ENCODE measurements at regions not wholly inside any gene's neighbourhood (a gene's known extent, or its start where the extent isn't known, plus 50 kb on each side); places are given as distances from the start of the nearest gene placed in this dataset.

DNA sequence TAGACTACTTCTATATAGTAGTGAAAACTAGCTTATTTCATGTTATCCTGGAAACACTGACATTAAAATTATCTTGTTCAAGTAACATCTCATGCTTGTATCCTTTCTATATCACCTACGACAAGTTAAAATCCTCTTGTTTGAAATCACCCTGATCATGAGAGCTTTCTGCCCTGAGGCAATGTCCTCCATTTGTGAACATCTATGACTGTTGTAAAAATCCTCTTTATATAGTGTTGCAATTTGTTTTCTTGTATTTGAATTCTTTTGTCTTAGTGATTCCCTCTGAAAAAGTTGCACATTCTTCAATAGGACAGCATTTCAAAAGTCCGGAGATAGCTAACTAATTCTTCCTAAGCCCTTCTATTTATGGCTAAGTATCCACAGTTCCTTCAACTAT, 480.3 kb downstream of the NSUN3 start:
- in situ Hi-C loops (cut with MboI; ENCODE audit: low pct_unique_long_range_greater_than_20kb, low sequenced_read_pairs), result no loop called here
- DNase-seq, result no peak

DNA sequence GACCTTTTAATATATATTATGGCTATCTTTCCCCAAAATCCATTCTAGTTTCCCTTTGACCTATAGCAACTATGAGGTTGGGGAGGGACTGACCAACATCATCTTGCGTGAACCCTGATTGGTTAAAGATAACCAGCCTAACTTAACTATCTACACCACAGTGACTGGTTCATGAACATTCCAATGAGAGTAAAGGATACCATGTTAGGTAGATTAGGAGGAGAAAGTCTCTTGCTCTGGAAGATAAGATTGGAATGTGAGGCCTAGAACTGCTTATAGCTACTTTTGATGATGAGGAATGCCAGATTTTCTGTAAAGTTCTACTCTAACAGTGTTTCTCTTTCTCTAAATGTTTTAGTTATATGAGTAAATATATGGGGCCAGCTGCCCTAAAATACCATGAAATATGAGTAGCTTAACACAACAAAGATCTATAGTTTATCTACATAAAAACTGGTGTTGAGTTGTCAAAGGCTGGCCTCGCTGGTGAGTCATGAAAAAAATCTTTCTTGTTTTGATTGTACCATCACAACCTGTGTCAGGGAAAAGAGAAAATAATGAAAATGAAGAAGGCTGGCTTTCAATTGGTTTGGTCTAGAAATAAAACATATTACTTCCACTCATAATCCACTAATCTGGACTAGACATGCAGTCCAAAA, 481.4 kb downstream of the NSUN3 start:
- in situ Hi-C loops (cut with MboI; ENCODE audit: low pct_unique_long_range_greater_than_20kb, low sequenced_read_pairs), result no loop called here
- no peak for DNase-seq

DNA sequence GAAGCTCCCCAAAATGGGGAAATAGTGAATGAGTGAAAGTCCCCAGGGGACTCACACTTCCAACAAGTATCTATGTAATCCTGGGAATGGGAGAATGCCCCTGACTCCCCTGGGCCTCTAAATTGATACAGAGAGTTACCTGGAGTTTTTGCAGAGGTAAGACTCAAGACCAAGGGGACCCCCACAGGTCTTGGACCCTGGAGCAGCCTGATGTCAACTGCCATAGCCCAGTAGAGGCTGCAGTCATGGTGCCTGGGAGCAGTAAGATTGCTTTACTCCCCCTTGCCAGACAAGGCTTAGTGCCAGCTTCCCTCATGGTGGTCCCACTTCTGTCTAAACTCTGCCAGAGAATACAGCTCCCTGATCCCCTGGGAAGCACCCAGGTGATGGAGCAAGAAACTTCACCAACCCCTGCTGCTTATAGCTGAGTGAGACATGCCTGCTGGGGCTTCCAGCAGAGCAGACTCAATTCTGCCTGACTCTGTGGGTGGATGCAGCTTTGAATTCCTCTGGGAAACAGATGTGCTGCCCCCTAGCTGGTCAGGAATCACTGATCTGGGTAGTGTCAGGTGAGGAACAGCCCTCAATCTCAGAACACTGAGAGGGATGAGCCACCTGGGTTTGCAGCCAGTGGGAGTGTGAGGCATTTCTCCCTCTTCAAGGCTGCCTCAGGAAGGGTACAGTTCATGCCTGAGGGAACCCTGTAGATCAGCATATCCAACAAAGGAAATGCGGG, 485.9 kb downstream of the NSUN3 start:
- no peak for DNase-seq
- in situ Hi-C loops (cut with MboI; ENCODE audit: low pct_unique_long_range_greater_than_20kb, low sequenced_read_pairs), result no loop called here

DNA sequence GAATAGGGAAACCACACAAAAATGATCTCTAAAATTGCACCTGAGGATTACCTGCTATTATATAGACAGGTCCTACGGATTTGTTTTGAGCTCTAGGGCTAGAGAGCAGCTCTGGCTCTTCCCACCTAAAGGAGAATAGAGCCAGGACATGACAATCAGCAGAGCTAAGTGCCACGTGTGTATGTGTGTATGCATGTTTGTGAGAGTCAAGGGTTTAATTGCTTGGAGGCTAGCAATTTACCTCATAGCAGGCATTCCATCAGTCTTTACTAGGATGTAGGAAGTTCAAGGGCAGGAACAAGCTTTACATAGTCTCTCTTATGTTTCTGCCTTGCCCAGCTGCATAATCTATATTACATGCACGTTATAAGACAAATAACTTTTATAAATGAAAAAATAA, 498.2 kb downstream of the NSUN3 start:
- in situ Hi-C loops (cut with MboI; ENCODE audit: low pct_unique_long_range_greater_than_20kb, low sequenced_read_pairs), result no loop called here
- DNase-seq, result no peak

DNA sequence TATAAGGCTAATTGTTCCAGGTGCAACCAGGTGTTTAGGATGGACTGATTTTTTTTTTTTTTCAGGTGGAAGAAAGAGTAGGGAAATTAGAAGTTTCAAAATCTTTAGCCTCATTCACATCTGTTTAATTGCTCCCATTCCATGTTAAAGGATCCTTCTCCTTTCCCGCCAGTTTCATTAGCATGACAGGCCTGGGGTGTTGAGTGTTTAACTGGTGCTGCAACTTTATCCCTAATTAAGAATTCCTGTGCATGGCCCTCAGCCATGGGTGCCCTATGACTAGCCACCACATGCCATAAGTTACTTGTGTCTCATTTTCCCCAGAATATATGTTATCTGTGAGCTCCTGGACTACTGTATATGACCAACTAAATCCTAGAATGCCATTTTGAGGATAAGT, 501.4 kb downstream of the NSUN3 start:
- in situ Hi-C loops (cut with MboI; ENCODE audit: low pct_unique_long_range_greater_than_20kb, low sequenced_read_pairs), result no loop called here
- DNase-seq, result no peak

DNA sequence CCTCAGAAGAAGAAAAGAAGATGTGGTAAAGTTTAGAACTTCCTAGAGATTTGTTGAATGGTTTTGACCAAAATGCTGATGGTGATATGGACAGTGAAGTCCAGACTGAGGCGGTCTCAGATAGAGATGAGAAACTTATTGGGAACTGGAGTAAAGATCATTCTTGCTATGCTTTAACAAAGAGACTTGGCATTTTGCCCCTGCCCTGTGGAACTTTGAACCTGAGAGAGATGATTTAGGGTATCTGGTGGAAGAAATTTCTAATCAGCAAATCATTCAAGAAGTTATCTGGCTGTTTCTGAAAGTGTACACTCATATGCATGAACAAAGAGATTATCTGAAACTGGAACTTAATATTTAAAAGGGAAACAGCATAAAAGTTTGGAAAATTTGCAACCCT, 505.2 kb downstream of the NSUN3 start:
- in situ Hi-C loops (cut with MboI; ENCODE audit: low pct_unique_long_range_greater_than_20kb, low sequenced_read_pairs), result no loop called here
- no peak for DNase-seq

DNA sequence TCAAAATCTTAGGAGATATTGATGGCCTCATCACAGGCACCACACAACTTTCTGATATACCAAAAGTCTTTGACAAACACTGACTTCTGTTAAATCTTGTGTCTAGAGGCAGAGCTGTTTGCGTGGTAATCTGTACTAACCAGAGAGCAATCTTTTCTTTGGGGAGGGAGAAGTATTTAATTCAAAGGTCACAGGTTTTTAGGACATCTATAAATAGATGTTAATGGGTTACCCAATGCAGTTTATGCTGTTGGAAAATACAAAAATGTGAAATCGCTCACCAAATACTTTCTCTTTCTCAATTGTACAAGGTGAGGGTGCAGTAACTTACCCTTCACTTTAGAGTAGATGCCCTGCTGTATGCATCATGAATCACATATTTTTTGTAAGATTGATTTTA, 510.5 kb downstream of the NSUN3 start:
- no peak for DNase-seq
- in situ Hi-C loops (cut with MboI; ENCODE audit: low pct_unique_long_range_greater_than_20kb, low sequenced_read_pairs), result no loop called here

DNA sequence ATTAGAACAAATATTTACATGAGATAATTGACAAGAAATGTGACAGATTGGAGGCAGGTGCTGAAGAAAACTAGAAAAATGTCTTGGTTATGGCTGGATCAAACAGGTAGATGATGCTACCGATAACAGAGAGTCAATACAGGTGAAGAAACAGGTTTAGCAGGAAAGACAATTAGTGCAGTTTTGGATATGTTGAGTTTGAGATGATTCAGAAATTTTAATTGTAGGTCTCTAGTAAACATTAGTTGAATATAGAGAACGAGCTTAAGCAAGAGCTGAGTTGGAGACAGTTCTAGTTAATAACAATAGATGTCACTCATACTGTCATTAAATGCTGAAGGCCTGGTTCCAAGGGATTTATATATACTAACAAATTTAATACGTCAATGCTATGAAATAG, 524.4 kb downstream of the NSUN3 start:
- DNase-seq, result no peak
- in situ Hi-C loops (cut with MboI; ENCODE audit: low pct_unique_long_range_greater_than_20kb, low sequenced_read_pairs), result no loop called here

DNA sequence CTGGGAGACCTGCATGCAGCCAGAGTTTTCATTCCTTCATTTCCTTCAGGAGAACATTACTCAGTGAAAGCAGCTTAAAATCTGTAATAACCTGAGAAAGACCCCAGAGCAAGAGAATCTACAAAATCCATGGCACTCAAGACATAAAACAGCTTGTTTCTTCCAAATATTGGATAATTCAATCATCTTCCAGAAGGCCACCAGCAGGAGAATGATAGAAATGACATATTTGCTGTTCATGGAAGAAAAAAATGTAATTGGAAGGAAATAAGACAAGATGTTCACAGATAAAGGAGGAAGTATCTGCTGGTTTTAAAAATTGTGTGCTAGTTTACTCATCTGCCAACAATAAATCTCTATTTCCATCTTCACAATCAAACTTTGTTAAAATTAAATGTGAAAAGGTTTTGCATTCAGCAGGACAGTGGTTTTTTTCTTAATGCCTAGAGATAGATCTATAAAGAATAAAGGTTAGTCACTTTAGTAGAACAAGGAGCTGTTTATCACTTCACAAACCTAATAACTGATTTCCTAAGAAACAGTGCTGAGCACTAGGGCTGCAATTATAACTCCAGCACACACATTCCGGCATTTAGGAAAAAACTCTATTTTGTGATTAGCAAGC, 530.8 kb downstream of the NSUN3 start:
- in situ Hi-C loops (cut with MboI; ENCODE audit: low pct_unique_long_range_greater_than_20kb, low sequenced_read_pairs), result no loop called here
- DNase-seq, result no peak

DNA sequence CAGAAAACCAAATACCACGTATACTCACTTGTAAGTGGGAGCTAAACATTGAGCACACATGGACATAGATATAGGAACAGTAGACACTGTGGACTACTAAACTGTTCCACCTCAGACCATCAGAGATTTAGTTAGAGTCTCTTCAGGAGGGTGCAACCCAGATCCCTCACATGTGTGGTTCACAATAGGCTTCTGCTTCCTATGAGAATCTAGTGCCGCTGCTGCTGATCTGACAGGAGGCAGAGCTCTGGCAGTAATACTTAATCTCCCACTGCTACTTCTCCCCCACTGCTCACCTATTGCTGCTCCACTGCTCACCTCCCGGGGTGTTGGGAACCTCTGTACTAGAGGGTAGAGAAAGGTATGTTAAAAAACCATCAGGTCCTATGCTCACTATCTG, 533.3 kb downstream of the NSUN3 start:
- no peak for DNase-seq
- in situ Hi-C loops (cut with MboI; ENCODE audit: low pct_unique_long_range_greater_than_20kb, low sequenced_read_pairs), result no loop called here

DNA sequence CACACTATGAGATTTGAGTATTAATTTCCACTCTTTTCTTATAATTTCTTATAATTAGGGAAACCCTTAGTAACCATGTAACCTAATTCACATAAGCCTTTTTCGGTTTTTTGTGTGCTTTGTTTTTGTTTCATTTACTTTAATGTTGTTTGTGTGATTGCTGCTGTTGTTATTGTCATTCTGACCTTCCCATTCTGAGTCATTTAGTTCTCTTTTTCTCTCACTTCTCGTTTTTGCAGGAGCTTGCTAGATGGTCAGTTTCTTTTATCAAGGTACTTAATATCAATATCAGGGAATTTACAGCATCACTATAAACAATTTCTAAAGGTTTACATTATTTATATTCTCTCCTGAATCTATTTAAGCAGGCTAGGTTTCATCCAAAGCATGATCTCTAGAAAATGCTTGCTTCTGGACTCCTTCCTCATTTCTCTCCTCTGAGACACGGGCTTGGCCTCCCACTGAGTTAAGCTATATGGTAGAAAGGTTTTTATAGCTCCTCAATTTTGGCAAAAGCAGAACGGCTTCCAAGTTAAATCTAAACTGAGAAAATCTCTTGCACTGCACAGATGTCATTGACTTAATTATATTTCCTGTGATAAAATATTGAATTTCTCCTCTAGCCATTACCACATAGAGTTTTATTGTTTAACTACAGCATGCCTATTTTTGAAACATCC, 534.2 kb downstream of the NSUN3 start:
- DNase-seq, result no peak
- in situ Hi-C loops (cut with MboI; ENCODE audit: low pct_unique_long_range_greater_than_20kb, low sequenced_read_pairs), result no loop called here

DNA sequence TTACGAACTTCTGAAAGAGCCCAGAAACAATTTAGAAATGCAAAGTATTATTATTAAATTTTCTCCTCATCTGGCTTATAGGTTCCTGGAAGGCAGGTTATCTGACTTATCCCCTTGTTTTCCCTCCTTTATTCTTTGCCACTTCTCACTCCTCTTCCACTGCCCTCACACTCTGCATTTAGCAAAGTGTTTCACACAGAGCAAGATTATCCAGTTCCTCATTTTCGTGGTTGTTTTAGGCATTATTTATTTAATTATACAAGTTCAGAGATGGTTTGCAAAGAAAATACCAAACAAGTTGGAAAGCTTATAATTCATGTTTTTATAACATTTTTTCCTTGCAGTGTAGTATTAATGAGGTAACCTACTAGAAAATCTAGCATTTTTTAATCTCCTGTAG, 544.9 kb downstream of the NSUN3 start:
- in situ Hi-C loops (cut with MboI; ENCODE audit: low pct_unique_long_range_greater_than_20kb, low sequenced_read_pairs), result no loop called here
- DNase-seq, result peak; percentile 1

DNA sequence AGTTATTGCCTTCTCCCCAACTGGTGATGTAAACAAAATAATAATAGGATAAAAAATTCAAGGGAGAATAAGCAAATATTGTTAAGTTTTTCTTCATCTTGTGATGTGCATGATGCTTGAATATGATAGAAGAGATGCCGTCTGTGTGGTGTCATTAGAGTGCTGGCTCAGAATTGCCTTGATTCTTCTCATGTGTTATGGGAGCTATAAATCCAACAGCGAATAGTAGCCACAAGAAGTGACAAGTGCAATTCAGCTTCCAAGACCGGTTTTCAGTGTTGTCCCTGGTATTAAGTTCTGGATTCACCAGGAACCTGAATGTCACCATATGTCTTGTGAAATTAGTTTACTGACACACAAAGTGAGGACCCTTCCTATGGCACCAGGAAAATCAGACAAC, 547.0 kb downstream of the NSUN3 start:
- in situ Hi-C loops (cut with MboI; ENCODE audit: low pct_unique_long_range_greater_than_20kb, low sequenced_read_pairs), result no loop called here
- no peak for DNase-seq

DNA sequence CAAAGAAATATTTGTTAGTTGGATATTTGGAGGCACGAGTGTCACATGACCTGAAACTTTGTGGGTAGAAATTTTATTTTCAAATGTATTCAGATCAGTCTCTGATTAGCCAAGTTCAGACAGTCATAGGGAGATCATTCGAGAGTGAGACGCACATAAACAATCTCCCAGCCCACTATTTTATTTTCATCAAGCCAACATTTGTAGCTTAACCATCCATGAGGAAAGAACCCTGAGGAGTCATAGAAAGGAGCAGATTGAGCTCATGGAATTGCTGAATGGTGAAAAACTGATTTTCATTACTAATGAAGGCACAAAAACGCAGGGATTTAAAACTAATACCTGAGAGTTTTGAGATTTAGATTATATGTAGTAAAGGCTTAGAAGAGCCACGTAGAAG, 548.7 kb downstream of the NSUN3 start:
- DNase-seq, result no peak
- in situ Hi-C loops (cut with MboI; ENCODE audit: low pct_unique_long_range_greater_than_20kb, low sequenced_read_pairs), result no loop called here

DNA sequence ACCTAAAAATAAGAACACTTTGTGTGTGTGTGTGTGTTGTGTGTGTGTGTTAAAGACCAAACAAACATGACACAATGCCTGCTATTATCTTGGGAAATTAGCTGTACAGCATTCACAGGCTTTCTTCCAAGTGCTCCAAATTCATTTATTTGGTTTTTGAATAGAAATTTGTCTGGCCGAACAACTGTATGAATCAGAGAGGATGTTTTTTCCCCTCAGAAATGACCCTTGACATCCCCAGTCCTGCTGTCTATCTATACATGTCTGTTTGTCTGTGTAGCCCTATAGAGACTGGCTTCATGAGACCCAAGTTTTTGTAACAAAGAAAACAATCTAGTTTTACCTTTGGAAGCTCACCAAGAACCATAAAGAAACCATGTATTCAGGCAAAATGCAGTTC, 549.8 kb downstream of the NSUN3 start:
- DNase-seq, result no peak

DNA sequence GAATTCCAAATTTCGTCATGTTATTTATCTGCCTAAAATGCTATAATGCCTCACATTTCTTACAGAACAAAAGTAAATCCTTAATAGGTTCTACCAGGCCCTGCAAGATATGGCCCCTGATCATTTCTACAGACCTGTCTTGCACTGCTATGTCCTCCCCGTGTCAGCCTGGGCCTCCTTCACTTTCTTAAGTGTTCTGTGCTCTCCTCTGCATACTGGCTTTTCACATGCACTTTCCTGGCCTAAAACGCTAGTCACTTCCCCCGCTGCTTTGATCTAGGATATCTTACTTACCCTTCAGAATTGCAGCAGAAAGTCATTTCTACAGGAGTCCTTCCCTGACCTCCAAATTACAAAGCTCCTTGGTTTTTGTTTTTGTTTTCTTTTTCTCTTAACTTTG, 551.3 kb downstream of the NSUN3 start:
- DNase-seq, result no peak
- in situ Hi-C loops (cut with MboI; ENCODE audit: low pct_unique_long_range_greater_than_20kb, low sequenced_read_pairs), result no loop called here

More for the DNA sequence above, 549.8 kb downstream of the NSUN3 start:
- in situ Hi-C loops (cut with MboI; ENCODE audit: low pct_unique_long_range_greater_than_20kb, low sequenced_read_pairs), result no loop called here

DNA sequence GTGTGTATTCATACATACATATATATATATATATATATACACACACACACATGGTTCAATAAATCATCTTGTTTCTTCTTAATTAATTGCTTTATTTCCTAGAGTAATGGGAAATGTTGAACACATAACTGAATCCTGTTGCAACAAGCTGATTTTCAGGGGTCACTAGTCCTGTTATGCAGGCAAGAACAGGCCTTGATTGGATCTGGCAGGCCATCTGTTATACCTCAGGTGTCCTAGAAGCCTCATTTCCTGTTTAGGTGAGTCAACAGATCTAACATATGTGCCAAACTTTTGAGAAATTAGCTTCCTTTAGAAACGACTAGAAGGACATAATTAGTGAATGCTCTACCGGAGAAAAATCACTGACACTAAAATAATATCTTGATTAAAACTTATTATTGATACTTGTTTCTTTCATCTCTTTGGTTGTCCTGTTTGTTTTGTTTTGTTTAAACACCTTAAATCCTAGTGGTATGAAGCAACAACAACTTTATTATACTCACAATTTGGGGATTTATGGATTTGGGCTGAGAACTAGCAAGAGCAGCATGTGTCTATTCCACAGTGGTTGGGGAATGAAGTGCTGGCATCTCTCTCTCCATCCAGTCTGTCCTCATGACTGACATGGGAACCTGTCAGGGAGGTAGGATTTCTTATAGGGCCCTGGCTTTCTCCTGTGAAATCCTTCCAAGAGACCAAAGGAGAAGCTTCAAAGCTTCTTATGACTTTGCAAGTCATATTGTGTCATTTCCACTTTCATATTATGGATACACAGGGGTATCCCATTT, 552.6 kb downstream of the NSUN3 start:
- DNase-seq, result no peak
- in situ Hi-C loops (cut with MboI; ENCODE audit: low pct_unique_long_range_greater_than_20kb, low sequenced_read_pairs), result no loop called here

DNA sequence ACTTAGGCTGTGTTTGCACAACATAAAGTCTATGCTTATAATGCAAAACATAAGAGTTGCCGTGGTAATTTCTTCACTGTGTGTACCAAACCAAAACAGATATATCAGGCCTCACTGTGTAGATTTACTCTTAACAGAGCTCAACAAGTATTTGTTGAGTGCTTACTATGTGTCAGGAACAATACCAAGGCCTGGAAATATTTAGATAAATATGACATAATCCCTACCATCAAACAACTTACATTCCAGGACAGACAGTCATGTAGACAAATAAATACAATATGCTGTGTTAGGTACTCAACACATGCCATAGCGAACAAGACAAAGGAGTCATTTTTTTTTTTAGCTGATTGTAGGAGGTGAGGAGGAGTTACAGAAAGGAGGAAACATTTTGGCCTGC, 554.0 kb downstream of the NSUN3 start:
- no peak for DNase-seq
- in situ Hi-C loops (cut with MboI; ENCODE audit: low pct_unique_long_range_greater_than_20kb, low sequenced_read_pairs), result no loop called here

DNA sequence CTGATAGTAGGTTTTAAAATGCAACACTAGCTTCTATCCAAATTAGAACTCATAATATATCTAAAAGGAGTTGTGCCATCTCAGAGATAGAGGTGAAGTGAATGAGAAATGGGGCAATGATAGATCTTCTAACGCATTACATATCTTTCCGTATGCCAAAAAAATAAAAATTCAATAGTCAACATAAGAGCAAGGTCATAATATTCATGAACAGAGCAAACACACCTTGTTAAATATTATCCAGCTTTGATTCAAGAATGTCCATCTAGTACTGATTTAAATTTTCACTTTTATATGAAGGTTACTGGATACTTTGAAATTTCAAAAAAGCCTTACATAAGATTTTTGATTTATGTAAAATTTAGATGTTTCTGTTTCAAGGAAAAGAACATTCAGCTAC, 554.5 kb downstream of the NSUN3 start:
- in situ Hi-C loops (cut with MboI; ENCODE audit: low pct_unique_long_range_greater_than_20kb, low sequenced_read_pairs), result no loop called here
- no peak for DNase-seq
